ENCODE measurements at regions not wholly inside any gene's neighbourhood (a gene's known extent, or its start where the extent isn't known, plus 50 kb on each side); places are given as distances from the start of the nearest gene placed in this dataset.

DNA sequence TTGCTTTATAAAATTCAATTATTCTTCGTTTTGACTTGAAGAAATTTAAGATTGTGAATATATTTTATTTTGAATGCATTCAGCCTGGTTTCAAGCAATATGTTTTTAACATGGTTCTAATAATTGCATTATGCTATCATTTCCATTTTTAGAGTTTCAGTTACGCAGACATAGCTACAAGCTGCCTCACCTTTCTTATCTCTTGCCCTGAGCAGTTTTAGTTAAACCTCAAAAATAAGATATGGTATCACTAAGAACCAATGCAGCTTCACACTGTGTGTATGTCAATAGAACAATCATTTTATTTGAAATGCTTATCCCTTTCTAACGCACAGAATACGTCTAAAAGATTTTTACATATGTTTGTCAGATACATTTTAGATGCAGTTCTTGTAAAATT, 632.6 kb upstream of the KCND2 start:
- TF ChIP-seq, protein P1, sequence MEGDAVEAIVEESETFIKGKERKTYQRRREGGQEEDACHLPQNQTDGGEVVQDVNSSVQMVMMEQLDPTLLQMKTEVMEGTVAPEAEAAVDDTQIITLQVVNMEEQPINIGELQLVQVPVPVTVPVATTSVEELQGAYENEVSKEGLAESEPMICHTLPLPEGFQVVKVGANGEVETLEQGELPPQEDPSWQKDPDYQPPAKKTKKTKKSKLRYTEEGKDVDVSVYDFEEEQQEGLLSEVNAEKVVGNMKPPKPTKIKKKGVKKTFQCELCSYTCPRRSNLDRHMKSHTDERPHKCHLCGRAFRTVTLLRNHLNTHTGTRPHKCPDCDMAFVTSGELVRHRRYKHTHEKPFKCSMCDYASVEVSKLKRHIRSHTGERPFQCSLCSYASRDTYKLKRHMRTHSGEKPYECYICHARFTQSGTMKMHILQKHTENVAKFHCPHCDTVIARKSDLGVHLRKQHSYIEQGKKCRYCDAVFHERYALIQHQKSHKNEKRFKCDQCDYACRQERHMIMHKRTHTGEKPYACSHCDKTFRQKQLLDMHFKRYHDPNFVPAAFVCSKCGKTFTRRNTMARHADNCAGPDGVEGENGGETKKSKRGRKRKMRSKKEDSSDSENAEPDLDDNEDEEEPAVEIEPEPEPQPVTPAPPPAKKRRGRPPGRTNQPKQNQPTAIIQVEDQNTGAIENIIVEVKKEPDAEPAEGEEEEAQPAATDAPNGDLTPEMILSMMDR (IDR thresholded peaks at IDR 0.05; ENCODE audit: low read depth, low read length, missing input control): no peak
- TF ChIP-seq, protein P2, sequence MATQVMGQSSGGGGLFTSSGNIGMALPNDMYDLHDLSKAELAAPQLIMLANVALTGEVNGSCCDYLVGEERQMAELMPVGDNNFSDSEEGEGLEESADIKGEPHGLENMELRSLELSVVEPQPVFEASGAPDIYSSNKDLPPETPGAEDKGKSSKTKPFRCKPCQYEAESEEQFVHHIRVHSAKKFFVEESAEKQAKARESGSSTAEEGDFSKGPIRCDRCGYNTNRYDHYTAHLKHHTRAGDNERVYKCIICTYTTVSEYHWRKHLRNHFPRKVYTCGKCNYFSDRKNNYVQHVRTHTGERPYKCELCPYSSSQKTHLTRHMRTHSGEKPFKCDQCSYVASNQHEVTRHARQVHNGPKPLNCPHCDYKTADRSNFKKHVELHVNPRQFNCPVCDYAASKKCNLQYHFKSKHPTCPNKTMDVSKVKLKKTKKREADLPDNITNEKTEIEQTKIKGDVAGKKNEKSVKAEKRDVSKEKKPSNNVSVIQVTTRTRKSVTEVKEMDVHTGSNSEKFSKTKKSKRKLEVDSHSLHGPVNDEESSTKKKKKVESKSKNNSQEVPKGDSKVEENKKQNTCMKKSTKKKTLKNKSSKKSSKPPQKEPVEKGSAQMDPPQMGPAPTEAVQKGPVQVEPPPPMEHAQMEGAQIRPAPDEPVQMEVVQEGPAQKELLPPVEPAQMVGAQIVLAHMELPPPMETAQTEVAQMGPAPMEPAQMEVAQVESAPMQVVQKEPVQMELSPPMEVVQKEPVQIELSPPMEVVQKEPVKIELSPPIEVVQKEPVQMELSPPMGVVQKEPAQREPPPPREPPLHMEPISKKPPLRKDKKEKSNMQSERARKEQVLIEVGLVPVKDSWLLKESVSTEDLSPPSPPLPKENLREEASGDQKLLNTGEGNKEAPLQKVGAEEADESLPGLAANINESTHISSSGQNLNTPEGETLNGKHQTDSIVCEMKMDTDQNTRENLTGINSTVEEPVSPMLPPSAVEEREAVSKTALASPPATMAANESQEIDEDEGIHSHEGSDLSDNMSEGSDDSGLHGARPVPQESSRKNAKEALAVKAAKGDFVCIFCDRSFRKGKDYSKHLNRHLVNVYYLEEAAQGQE (IDR thresholded peaks at IDR 0.05): no peak
- TF ChIP-seq EGR1 (IDR thresholded peaks at IDR 0.05; ENCODE audit: low read depth in 2 of 2) (no peak), RAD21 (IDR thresholded peaks at IDR 0.05) (no peak), JUND (IDR thresholded peaks at IDR 0.05) (no peak), FOXA1 (IDR thresholded peaks at IDR 0.05) (no peak), SP1 (IDR thresholded peaks at IDR 0.05) (no peak)
- TF ChIP-seq, protein P3, sequence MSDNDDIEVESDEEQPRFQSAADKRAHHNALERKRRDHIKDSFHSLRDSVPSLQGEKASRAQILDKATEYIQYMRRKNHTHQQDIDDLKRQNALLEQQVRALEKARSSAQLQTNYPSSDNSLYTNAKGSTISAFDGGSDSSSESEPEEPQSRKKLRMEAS (IDR thresholded peaks at IDR 0.05): no peak

Data from liver (tissue), 3 donors.